Stomach (tissue), 4 donors: ENCODE measurements at regions not wholly inside any gene's neighbourhood (a gene's known extent, or its start where the extent isn't known, plus 50 kb on each side); places are given as distances from the start of the nearest gene placed in this dataset.

ENCODE experiments used
- EP300 ChIP-seq: sonication (generic); formaldehyde crosslinking; IDR thresholded peaks from one replicate; pipeline ENCODE4 v1.6.1; 2017; ENCODE audit warnings: antibody characterized with exemption
- POLR2A ChIP-seq, 4 donors: fragments of 450-650 bp; IDR thresholded peaks; one replicate each; pipeline ENCODE4 v1.6.1; 2016; ENCODE audit warnings: antibody characterized with exemption in 4 of 4, control low read depth in 2 of 4, mild to moderate bottlenecking in 1 of 4, moderate library complexity in 1 of 4

- TF ChIP-seq EP300 (no peak), POLR2A (IDR thresholded peaks at IDR 0.05) (no peak)
Measured at GRCh38 chr15:93943586-93943985, 287.8 kb upstream of the MCTP2 start.
